NB4 (cell line): ENCODE measurements at regions not wholly inside any gene's neighbourhood (a gene's known extent, or its start where the extent isn't known, plus 50 kb on each side); places are given as distances from the start of the nearest gene placed in this dataset.

Experiments
- MYC ChIP-seq: IDR thresholded peaks from 2 replicates; pipeline ENCODE4 v1.6.1; 2011; ENCODE audit warnings: low read depth, low read length
- POLR2A ChIP-seq: IDR thresholded peaks from 2 replicates; pipeline ENCODE4 v1.6.1; 2011; ENCODE audit warnings: mild to moderate bottlenecking; ENCODE audit not compliant: insufficient read length; ENCODE audit errors: extremely low read depth
- TF ChIP-seq, protein P1 (sequence below): IDR thresholded peaks from one replicate; pipeline ENCODE4 v1.5.1; 2012; ENCODE audit warnings: low read depth, low read length
- TF ChIP-seq, protein P2 (sequence below): IDR thresholded peaks from 2 replicates; pipeline ENCODE4 v1.6.1; 2011; ENCODE audit warnings: low read depth, low read length

DNA sequence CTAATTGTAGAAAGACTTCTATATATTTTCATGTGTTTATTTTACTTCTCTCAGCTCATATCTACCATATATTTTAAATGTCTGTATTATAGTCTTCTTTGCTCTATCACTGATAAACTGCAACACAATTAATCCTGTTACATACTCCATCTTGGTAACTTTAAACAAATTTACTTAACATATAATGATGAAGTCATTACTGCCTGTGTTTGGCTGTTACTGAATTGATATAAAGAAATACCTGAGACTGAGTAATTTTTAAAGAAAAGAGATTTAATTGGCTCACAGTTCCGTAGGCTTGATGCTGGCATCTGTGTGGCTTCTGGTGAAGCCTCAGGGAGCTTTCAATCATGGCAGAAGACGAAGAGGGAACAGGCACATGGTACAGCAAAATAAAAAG, 1480.4 kb downstream of the HACE1 start:
- TF ChIP-seq, protein P1, sequence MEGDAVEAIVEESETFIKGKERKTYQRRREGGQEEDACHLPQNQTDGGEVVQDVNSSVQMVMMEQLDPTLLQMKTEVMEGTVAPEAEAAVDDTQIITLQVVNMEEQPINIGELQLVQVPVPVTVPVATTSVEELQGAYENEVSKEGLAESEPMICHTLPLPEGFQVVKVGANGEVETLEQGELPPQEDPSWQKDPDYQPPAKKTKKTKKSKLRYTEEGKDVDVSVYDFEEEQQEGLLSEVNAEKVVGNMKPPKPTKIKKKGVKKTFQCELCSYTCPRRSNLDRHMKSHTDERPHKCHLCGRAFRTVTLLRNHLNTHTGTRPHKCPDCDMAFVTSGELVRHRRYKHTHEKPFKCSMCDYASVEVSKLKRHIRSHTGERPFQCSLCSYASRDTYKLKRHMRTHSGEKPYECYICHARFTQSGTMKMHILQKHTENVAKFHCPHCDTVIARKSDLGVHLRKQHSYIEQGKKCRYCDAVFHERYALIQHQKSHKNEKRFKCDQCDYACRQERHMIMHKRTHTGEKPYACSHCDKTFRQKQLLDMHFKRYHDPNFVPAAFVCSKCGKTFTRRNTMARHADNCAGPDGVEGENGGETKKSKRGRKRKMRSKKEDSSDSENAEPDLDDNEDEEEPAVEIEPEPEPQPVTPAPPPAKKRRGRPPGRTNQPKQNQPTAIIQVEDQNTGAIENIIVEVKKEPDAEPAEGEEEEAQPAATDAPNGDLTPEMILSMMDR = no peak
- TF ChIP-seq, protein P2, sequence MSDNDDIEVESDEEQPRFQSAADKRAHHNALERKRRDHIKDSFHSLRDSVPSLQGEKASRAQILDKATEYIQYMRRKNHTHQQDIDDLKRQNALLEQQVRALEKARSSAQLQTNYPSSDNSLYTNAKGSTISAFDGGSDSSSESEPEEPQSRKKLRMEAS = no peak
- no peak for TF ChIP-seq POLR2A
- TF ChIP-seq MYC = no peak
